ENCODE measurements at regions not wholly inside any gene's neighbourhood (a gene's known extent, or its start where the extent isn't known, plus 50 kb on each side); places are given as distances from the start of the nearest gene placed in this dataset.

DNA sequence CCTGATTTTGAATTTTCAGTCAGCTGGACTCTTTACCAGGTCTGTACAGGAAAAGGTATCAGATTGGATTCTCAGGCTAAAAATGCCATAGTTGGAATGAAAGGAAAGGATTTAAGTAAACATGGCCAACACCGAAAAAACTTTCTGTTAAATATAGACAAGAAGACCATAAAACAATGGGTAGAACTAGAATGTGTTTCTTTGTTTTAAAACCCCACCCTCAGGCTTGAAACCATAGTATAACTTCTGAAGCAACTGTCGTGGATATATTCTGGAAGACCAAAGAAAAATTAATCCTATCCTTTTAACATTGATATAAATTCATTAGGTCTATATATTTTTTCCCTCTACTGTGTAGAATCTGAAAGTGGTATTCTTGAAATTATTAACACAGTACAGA is 118.6 kb upstream of the HAPLN1 start:
- TF ChIP-seq POLR2AphosphoS5 (IDR thresholded peaks at IDR 0.05) (no peak), CTCF (IDR thresholded peaks at IDR 0.05) (no peak)
